IPS-18a (cell line): ENCODE measurements at regions not wholly inside any gene's neighbourhood (a gene's known extent, or its start where the extent isn't known, plus 50 kb on each side); places are given as distances from the start of the nearest gene placed in this dataset.

Experiments used
- H3K27ac ChIP-seq: one replicate; pipeline ENCODE4 v1.5.1; 2013; ENCODE audit warnings: low read length
- H3K27me3 ChIP-seq: one replicate; pipeline ENCODE4 v1.6.1; 2013; ENCODE audit warnings: mild to moderate bottlenecking, low read length; ENCODE audit not compliant: control insufficient read depth, insufficient read depth
- H3K36me3 ChIP-seq: one replicate; pipeline ENCODE4 v1.6.1; 2013; ENCODE audit warnings: low read depth, low read length; ENCODE audit not compliant: control insufficient read depth
- H3K4me1 ChIP-seq: one replicate; pipeline ENCODE4 v1.6.1; 2013; ENCODE audit warnings: low read depth, low read length; ENCODE audit not compliant: control insufficient read depth
- H3K4me3 ChIP-seq: one replicate; pipeline ENCODE4 v1.5.1; 2013; ENCODE audit warnings: low read length
- H3K9ac ChIP-seq: one replicate; pipeline ENCODE4 v1.6.1; 2013; ENCODE audit warnings: mild to moderate bottlenecking, low read length, moderate library complexity
- H3K9me3 ChIP-seq: one replicate; pipeline ENCODE4 v1.6.1; 2013; ENCODE audit warnings: low read depth, low read length; ENCODE audit not compliant: control insufficient read depth

DNA sequence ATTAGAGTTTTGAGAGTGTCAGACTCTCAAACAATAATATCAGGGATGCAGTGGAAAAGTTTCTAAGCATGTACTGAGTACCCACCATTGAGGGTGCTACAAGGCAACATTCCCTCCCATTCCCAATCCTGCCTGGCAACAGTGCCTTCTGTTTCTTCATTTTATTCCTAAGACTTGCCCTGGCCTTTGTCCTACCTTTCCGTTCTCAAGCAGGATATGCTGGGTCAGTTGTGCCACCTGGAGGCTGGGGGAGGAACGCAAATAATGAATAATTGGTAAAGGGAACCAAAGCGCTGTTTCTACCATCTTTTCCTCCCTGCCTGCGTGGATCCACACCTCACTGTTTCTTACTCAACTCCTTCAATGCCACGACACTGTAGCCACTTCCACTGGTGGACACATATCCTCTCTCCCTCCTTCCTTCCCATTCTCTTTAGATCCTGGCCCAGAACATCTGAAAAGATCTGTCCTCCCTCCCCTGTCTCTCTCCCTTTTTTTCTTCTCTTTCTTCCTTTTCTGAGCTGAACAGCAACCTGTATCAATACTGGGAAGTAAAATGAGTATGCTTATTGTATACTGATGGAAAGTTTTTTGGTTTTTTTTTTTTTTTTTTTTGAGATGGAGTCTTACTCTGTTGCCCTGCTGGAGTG lies 149.5 kb downstream of the C9orf152 start:
- Histone ChIP-seq H3K36me3 (no peaks in the 10 kb centered on the region), H3K9ac (no peak overlapping the region), H3K27me3 (no peaks in the 10 kb centered on the region), H3K4me3 (no peak overlapping the region), H3K27ac (no peak overlapping the region), H3K9me3 (no peaks in the 10 kb centered on the region), H3K4me1 (peaks cover 10% of the 10 kb centered on the region)

GRCh38 chr9:110059461-110059860 lies 148.5 kb downstream of the C9orf152 start:
- Histone ChIP-seq H3K9ac (no peak overlapping the region), H3K4me1 (peaks cover 10% of the 10 kb centered on the region), H3K4me3 (no peak overlapping the region), H3K36me3 (no peaks in the 10 kb centered on the region), H3K27me3 (no peaks in the 10 kb centered on the region), H3K27ac (no peak overlapping the region), H3K9me3 (no peaks in the 10 kb centered on the region)

DNA sequence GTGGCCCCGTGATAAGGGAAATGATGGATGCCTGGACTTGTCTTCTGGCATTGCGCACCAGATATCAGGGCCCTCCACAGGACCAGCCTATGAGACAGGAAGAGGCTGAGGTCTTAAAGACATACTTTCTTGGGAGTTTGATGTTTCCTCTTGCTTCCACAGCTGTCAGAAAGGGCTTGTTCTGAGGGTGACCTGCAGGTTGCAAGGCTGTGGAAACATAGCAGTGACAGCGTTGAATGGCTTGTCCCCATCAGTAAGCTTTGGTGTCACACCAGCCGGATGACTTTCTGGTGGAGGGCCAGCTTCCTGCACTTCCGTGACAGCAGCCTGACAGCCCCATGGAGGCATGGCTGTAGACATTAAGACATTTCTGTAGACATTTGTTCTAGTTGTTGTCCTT lies 143.2 kb downstream of the C9orf152 start:
- Histone ChIP-seq H3K9me3 (no peaks in the 10 kb centered on the region), H3K4me3 (no peak overlapping the region), H3K27ac (no peak overlapping the region), H3K4me1 (peaks cover 12% of the 10 kb centered on the region), H3K36me3 (no peaks in the 10 kb centered on the region), H3K27me3 (no peaks in the 10 kb centered on the region), H3K9ac (no peak overlapping the region)

- no peaks in the 10 kb centered on the region for H3K36me3 ChIP-seq
- H3K9me3 ChIP-seq, result no peaks in the 10 kb centered on the region
- H3K4me1 ChIP-seq, result peaks cover 12% of the 10 kb centered on the region
- H3K9ac ChIP-seq, result no peak overlapping the region
- H3K4me3 ChIP-seq, result no peak overlapping the region
- no peaks in the 10 kb centered on the region for H3K27me3 ChIP-seq
- H3K27ac ChIP-seq, result no peak overlapping the region
Measured at GRCh38 chr9:110065532-110065931, 142.4 kb downstream of the C9orf152 start.

DNA sequence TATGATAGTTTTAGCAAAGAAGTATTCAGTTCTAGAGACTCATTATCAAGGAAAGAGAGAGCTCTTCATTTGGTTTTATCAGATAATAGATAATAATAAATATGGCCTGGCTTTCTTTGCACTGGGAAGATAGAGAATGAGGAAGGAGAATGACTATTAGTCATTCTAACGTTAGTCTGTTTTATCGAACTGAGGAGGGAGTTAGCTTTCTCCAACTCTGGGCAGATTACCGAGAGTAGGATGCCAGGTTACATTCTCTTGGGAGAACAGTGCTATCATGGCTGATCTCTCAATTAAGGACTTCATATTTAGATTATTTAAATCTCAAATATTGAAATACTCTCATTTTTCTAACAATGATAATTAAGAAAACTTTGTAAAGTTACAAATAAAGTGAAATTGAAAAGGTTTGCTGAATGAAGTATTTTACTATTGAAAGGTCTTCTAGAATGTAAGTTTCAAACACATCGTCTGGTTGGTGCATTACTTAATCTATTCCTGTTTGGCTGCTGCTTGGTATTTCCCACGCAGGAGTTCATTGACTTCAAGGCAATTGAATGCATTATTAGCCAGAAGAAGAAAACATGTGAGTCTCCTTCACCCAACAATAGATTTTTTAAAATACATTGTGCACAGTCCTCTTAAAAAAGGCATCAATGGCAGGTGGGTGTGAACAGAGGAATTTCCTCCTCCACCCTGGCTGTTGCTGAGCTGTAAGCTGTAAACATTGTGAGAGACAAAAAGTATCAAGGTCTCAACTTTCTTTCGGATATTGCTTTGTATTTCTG lies 140.8 kb downstream of the C9orf152 start:
- Histone ChIP-seq H3K4me1 (peaks cover 12% of the 10 kb centered on the region), H3K36me3 (no peaks in the 10 kb centered on the region), H3K27ac (no peak overlapping the region), H3K4me3 (no peak overlapping the region), H3K9me3 (no peaks in the 10 kb centered on the region), H3K27me3 (no peaks in the 10 kb centered on the region), H3K9ac (no peak overlapping the region)

GRCh38 chr9:110068212-110068611 lies 139.7 kb downstream of the C9orf152 start:
- no peak overlapping the region for H3K9ac ChIP-seq
- no peaks in the 10 kb centered on the region for H3K27me3 ChIP-seq
- no peak overlapping the region for H3K27ac ChIP-seq
- H3K4me3 ChIP-seq, result no peak overlapping the region
- H3K9me3 ChIP-seq, result no peaks in the 10 kb centered on the region
- no peaks in the 10 kb centered on the region for H3K36me3 ChIP-seq
- peaks cover 12% of the 10 kb centered on the region for H3K4me1 ChIP-seq

DNA sequence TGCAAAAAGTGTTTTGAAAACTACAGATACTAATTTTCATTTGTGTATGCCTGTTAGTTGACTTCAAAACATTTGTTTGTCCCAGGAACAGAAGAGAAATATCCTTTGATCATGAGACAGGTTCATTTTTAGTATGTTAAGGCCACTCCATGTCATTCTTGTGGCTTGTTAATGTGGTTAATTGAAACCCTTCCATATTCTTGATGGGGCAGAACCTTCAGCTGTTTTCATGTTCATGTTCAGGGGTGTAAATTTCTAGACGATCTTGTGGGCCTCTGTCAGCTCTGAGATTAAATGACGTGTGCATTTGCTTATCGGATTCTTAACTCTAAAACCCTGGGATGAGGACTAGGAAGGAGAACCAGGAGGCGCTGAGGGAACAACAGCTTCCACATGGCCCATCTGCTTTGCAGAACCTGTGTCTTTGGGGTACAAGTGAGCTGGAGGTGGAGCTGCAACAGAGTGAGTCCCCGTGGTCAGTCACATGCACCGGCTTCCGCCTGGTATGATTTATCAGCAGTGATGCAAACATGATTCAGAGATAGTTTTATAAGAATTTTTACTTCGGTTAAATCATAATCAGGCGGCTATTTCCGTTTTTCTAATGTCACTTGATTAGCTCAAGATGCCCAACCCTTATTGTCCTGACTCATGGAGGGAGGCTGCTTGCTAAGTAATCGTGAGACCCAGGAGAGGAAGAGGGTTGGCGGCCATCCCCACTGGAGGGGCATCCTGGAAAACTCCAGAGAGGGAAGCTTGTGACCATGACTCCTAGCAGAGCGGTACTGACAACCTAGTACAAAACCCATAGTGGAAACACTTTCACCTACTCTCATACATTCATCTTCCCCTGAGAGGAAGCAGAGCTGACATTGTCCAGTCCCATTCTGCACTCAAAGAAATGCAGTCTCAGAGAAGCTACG lies 138.4 kb downstream of the C9orf152 start:
- H3K4me3 ChIP-seq, result no peak overlapping the region
- H3K4me1 ChIP-seq, result peaks cover 12% of the 10 kb centered on the region
- no peak overlapping the region for H3K27ac ChIP-seq
- no peaks in the 10 kb centered on the region for H3K9me3 ChIP-seq
- H3K36me3 ChIP-seq, result no peaks in the 10 kb centered on the region
- H3K9ac ChIP-seq, result no peak overlapping the region
- no peaks in the 10 kb centered on the region for H3K27me3 ChIP-seq

DNA sequence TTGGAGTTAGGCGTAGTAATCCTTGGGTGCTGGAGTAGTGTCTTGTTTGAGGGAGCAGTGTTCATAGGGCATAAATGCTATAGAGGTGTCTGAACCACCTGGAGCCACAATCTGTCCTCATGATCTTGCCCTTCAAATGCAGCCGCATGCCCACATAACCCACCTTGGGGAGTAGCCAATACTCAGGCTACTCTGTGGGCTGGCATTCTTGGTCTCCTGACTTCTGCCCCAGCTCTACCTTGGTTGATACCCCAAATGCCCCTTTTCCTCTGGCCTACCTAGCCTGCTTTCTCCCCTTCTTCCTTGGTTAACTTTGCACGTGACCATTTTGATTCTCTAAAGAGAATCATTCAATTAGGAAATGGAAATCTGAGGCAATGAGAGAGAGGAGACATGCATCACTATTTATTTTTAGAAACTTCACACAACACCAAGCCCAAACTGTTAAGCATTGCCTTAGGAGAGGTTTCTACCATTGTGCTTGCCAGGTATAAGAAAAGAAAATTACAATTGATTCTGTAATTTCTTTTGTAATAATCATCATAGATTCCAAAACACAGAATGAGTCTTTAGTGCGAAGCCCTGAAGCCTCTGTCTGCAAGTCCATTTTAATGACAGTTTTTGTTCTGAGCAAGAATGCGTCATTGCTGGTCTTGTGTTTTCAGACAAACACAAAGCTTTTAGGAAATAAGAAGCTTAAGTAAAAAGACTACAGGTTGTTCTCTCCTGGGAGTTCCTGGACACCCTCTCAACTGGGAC lies 135.2 kb downstream of the C9orf152 start:
- H3K27me3 ChIP-seq, result no peaks in the 10 kb centered on the region
- no peak overlapping the region for H3K27ac ChIP-seq
- no peaks in the 10 kb centered on the region for H3K36me3 ChIP-seq
- peaks cover 5% of the 10 kb centered on the region for H3K4me1 ChIP-seq
- H3K9ac ChIP-seq, result no peak overlapping the region
- no peaks in the 10 kb centered on the region for H3K9me3 ChIP-seq
- H3K4me3 ChIP-seq, result no peak overlapping the region

DNA sequence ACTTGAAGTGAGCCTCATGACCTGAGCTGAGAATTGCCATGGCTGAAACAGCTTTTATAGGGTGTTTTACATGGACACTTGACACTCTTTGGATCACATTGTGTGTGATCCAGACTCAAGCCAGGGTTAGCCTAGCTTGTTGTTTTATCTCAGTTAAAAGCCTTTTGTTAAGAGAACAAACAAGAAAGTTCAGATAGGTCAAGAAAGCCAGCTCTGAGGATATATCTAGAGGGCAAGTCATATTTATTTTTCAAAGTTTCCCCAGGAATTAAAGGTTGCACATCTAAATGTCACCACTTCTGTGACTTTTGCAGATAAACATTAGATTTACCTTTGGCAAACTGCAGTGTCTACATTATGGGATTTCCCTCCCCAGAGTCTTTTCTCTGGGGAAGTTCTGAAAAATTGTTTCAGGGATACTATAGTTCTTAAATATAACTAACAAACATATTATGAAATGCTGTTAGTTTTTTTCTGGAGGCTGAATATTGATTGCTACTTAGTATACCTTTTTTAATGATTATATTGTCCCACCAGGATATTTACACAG lies 134.5 kb downstream of the C9orf152 start:
- no peaks in the 10 kb centered on the region for H3K36me3 ChIP-seq
- H3K9ac ChIP-seq, result no peak overlapping the region
- H3K9me3 ChIP-seq, result no peaks in the 10 kb centered on the region
- no peak overlapping the region for H3K27ac ChIP-seq
- H3K27me3 ChIP-seq, result no peaks in the 10 kb centered on the region
- H3K4me3 ChIP-seq, result no peak overlapping the region
- no peaks in the 10 kb centered on the region for H3K4me1 ChIP-seq

- Histone ChIP-seq H3K36me3 (no peaks in the 10 kb centered on the region), H3K9me3 (no peaks in the 10 kb centered on the region), H3K9ac (no peak overlapping the region)
Measured at GRCh38 chr9:110076894-110077725, 130.8 kb downstream of the C9orf152 start.

More at GRCh38 chr9:110076894-110077725, 130.8 kb downstream of the C9orf152 start:
- Histone ChIP-seq H3K4me3 (no peak overlapping the region), H3K27ac (no peak overlapping the region), H3K4me1 (peaks cover 11% of the 10 kb centered on the region), H3K27me3 (no peaks in the 10 kb centered on the region)
